HG02852 (cell line): ENCODE measurements at regions not wholly inside any gene's neighbourhood (a gene's known extent, or its start where the extent isn't known, plus 50 kb on each side); places are given as distances from the start of the nearest gene placed in this dataset.
"Not testable (repeated sequence)": the region's sequence is repeated elsewhere in the genome, so short reads cannot be mapped to it uniquely, and the experiment has no call there.

ENCODE experiments used
- ATAC-seq: cut with Tn5 transposase; IDR thresholded peaks from one replicate; pipeline ENCODE4 v1.9.1; 2021; ENCODE audit warnings: mild to moderate bottlenecking, moderate library complexity; ENCODE audit not compliant: unreplicated experiment

GRCh38 chr3:118525077-118525476, 509.6 kb downstream of the IGSF11 start:
- ATAC-seq, result no peak

- peak; percentile 78 for ATAC-seq
These were observed 507.7 kb downstream of the IGSF11 start for GRCh38 chr3:118526758-118527513.

- peak; percentile 24 for ATAC-seq
These were observed 507.1 kb downstream of the IGSF11 start for GRCh38 chr3:118527514-118528044.

DNA sequence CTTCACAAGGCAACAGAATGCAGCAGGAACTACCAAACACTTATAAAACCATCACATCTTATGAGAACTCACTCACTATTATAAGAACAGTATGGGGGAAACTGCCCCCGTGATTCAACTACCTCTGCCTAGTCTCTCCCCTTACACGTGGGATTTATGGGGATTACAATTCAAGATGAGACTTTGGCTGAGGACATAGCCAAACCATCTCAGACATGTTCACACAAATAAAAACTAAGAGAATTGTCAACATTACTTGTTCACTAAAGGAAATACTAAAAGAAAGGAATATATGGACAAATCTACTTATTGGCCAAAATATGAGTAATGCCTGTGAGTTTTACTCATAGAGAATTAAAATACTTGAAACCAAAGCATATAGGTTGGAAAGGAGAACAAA, 505.1 kb downstream of the IGSF11 start:
- ATAC-seq, result no peak

DNA sequence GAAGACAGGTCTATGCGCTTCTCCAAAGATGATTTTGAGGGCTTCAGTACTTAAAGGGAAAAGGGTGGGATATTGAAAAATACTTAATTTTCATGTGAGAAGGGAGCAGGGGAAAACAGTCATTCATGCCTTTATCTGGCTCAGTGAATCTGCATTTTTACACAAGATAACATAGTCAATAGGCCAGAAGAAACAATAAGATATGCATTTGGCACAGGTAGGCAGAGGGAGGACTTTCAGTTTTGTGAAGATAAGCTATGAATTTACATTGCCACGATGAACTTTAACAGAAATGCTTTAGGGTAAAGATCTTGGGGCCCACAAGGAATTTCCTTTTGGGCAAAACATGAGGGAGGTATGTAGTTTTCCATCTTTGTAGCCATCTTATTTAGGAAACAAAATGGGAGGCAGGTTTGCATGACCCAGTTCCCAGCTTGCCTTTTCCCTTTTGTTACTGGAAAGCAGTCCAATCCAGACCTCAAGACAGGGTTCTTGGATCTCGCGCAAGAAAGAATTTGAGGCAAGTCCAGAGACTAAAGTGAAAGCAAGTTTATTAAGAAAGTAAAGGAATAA, 504.2 kb downstream of the IGSF11 start:
- no peak for ATAC-seq

DNA sequence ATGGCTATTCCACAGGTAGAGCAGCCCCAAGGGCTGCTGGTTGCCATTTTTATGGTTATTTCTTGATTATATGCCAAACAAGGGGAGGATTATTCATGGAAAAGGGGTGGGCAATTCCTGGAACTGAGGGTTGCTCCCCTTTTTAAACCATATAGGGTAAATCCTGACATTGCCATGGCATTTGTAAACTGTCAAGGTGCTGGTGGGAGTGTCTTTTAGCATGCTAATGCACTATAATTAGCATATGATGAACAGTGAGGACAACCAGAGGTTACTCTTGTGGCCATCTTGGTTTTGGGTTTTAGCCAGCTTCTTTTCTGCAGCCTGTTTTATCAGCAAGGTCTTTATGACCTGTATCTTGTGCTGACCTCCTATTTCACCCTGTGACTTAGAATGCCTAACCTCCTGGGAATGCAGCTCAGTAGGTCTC, 503.7 kb downstream of the IGSF11 start:
- not testable (repeated sequence) for ATAC-seq

DNA sequence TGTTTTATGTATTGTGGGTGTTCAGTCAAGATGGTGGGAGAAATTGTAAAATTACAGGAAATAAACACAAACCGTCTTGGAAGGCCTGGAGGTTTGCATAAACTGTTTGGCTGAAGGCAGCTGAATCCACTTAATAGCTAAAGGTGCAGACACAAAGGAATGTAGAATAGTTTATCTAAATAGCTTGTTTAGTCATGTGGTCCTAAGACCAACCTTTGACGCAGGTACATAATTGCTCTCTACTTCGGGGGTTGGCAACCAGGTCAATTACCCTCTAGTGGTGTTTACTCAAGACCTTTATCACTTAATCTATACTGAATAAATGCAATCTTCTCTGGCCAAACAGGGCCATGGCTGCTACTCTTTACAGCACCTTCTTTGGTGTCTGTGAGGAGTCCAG, 502.8 kb downstream of the IGSF11 start:
- ATAC-seq, result no peak

- no peak for ATAC-seq
These were observed 501.0 kb downstream of the IGSF11 start for GRCh38 chr3:118533676-118534075.

DNA sequence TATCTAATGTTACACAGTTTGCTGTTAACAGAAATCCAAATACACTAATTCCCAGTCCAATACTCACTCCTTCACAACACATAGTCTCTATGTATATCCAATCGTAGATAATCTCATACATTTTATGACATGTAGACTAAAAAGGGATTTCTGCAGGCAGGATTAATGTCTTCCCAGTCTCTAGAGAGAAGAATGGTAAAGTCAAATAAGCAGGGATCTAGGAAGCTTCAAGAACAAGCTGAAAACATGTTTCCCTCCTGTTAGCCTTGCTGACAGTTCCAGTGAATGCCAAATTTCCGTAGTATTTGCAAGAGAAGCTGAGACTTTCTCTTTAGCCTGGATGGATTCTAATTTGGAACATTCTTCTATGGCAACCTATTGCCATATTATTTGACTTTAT, 500.1 kb downstream of the IGSF11 start:
- ATAC-seq, result no peak

DNA sequence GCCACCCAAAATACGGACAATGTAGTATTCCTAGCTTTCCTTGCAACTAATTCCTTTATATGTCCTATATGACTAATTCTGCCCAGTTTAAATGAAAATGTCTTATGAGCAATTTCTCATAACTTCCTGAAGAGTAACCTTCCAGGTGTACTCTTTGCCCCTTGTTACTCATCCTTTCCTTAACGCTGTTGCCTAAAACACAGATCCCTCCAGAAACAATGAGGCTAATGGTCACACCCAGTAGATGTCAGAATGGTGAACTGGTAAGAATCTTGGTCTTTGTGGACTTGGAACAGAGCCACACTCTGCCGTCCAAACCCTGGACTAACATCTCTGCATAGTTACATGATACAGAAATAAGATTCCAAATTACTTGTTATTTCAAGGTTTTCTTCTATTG, 497.9 kb downstream of the IGSF11 start:
- ATAC-seq, result no peak

DNA sequence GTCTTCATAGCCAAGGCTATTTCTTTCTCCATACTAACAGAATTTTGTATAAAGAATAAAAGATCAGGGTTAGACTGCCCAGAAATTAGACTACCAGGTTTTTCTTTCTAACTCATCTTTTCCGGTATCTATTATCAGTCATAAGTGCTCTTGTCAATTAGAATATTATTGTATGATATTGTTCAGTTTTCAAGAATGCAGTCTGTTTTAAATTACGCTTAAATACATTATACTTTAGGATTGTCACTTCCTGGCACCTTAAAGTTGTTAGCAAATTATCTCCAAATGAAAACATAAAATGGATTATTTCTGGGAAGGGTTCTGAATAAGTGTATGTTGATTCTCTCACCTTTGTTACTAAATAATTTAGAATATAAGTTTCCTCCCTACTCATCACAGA, 497.2 kb downstream of the IGSF11 start:
- no peak for ATAC-seq

- no peak for ATAC-seq
These were observed 496.5 kb downstream of the IGSF11 start for GRCh38 chr3:118538187-118538586.

DNA sequence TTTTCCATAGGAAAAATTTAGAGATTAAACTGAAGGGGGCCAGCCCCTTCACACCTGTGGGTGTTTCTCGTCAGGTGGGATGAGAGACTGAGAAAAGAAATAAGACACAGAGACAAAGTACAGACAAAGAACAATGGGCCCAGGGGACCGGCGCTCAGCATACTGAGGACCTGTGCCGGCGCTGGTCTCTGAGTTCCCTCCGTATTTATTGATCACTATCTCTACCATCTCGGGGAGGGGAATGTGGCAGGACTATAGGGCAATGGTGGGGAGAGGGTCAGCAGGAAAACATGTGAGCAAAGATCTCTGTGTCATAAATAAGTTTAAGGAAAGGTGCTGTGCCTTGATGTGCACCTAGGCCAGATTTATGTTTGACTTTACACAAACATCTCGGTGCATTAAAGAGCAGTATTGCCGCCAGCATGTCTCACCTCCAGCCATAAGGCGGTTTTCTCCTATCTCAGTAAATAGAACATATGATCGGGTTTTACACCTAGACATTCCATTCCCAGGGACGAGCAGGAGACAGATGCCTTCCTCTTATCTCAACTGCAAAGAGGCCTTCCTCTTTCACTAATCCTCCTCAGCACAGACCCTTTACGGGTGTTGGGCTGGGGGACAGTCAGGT, 494.7 kb downstream of the IGSF11 start:
- ATAC-seq, result not testable (repeated sequence)

DNA sequence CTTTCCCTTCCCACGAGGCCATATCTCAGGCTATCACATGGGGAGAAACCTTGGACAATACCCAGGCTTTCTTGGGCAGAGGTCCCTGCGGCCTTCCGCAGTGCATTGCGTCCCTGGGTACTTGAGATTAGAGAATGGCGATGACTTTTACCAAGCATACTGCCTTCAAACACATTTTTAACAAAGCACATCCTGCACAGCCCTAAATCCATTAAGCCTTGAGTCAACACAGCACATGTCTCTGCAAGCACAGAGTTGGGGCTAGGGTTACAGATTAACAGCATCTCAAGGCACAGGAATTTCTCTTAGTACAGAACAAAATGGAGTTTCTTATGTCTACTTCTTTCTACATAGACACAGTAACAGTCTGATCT, 494.2 kb downstream of the IGSF11 start:
- ATAC-seq, result not testable (repeated sequence)

- ATAC-seq, result no peak
These were observed 493.8 kb downstream of the IGSF11 start for GRCh38 chr3:118540826-118541225.

DNA sequence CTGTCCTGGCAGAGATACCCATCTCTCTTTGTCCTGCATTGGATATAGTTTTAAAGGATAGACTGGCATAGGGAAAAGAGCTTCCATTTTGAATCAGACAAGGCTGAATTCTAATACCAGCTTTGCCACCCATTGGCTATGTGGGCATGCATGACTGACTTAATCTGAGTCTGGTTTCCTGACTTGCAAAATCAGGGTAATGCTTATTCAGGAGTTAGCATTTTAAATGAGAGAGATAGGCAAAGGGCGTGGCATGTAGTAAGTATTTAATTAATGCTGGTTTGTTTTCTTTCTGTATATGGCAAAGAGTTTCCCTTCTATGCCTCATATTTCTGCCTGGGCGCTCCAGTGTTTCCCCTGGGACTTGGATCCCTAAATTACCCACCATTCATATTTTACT, 492.9 kb downstream of the IGSF11 start:
- no peak for ATAC-seq

DNA sequence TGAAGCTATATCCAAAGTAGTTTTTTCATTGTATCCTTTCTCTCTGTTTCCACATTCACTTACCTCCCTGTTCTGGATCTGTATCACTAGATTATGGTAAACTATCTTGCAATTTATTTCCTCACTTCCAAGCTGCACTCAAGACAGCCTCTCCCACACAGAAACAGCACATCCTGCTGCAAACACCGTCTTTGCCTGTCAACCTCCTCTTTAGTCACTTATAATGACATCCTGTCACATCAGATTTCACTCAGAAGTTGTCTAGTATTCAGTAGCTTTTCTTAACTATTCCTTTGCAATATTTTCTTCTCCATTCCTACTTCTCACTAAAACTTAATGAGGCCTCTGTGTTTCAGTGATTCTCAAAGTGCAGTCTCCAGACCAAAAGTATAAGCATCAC, 490.8 kb downstream of the IGSF11 start:
- ATAC-seq, result no peak

DNA sequence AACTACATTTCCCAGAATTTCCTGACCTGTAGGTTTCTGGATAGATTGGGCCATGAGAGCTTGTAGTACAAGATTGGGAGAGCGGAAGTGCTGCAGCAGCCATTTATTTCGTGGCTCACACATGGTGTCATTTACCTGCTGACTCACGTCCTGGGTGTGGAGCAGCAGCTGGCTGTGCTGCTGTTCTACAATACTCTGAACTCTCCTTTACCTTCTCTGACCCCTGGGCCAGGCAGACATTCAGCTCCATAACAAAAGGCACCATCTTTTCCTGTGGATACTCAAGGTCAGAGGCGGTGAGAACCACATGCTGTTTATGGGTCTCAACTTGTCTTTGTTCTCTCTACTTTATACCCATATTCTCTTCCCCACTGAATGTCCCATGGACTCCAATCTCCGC, 490.2 kb downstream of the IGSF11 start:
- no peak for ATAC-seq

GRCh38 chr3:118548434-118548833, 486.2 kb downstream of the IGSF11 start:
- ATAC-seq, result no peak

GRCh38 chr3:118550122-118550521, 484.5 kb downstream of the IGSF11 start:
- ATAC-seq, result no peak

DNA sequence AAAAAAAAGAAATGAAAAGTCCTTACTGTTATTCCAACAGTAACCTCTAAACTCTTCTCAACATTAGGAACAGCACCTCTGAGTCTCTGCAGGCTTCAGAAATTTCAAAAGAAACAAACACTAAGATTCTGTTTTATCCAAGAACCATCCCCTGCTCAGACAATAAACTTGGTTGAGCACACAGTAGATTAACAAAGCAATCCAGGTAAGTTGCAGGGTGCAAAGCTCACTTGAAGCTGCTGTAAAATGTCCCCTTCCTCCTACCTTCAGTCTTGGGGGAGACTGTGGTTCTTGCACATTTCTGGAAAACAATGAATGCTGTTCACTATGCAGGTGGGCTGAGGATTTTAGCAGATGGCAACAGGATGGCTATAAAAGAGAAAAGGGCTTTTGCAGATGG, 484.1 kb downstream of the IGSF11 start:
- no peak for ATAC-seq
